NOMO-1 treated with DMSO at 0.1 percent for 48 hours (cell line): ENCODE measurements at regions not wholly inside any gene's neighbourhood (a gene's known extent, or its start where the extent isn't known, plus 50 kb on each side); places are given as distances from the start of the nearest gene placed in this dataset.
A peak's percentile ranks its signal among the peaks of the same experiment; 100 is the strongest.

Experiments used
- DNase-seq: peaks from one replicate; lab custom pipeline; 2025; ENCODE audit not compliant: unreplicated experiment; lab: John Stamatoyannopoulos, UW

- no peak for DNase-seq
Observed at GRCh38 chrX:39577985-39578869, 519.5 kb downstream of the BCOR start.

- no peak for DNase-seq
Observed at GRCh38 chrX:39580043-39580442, 517.7 kb downstream of the BCOR start.

- no peak for DNase-seq
Observed at GRCh38 chrX:39581411-39581810, 516.3 kb downstream of the BCOR start.

- peak; percentile 1 for DNase-seq
Observed at GRCh38 chrX:39582091-39582490, 515.7 kb downstream of the BCOR start.

- DNase-seq, result no peak
Observed at GRCh38 chrX:39582976-39583375, 514.8 kb downstream of the BCOR start.

- DNase-seq, result no peak
Observed at GRCh38 chrX:39585808-39586207, 511.9 kb downstream of the BCOR start.

GRCh38 chrX:39586359-39586758, 511.4 kb downstream of the BCOR start:
- no peak for DNase-seq

GRCh38 chrX:39591099-39591498, 506.7 kb downstream of the BCOR start:
- DNase-seq, result no peak

- no peak for DNase-seq
Observed at GRCh38 chrX:39592776-39593175, 505.0 kb downstream of the BCOR start.

- DNase-seq, result no peak
Observed at GRCh38 chrX:39595977-39596376, 501.8 kb downstream of the BCOR start.

- no peak for DNase-seq
Observed at GRCh38 chrX:39596437-39596836, 501.3 kb downstream of the BCOR start.

- DNase-seq, result no peak
Observed at GRCh38 chrX:39599339-39599738, 498.4 kb downstream of the BCOR start.

GRCh38 chrX:39600222-39600621, 497.5 kb downstream of the BCOR start:
- DNase-seq, result no peak

- DNase-seq, result no peak
Observed at GRCh38 chrX:39601231-39602177, 496.3 kb downstream of the BCOR start.

GRCh38 chrX:39602195-39602594, 495.6 kb downstream of the BCOR start:
- DNase-seq, result no peak

GRCh38 chrX:39603230-39603629, 494.5 kb downstream of the BCOR start:
- DNase-seq, result no peak

- no peak for DNase-seq
Observed at GRCh38 chrX:39605183-39605582, 492.6 kb downstream of the BCOR start.

- no peak for DNase-seq
Observed at GRCh38 chrX:39605866-39606265, 491.9 kb downstream of the BCOR start.

- no peak for DNase-seq
Observed at GRCh38 chrX:39609941-39610340, 487.8 kb downstream of the BCOR start.

GRCh38 chrX:39611468-39611867, 486.3 kb downstream of the BCOR start:
- DNase-seq, result no peak

- DNase-seq, result no peak
Observed at GRCh38 chrX:39613482-39613995, 484.2 kb downstream of the BCOR start.
